Left colon (tissue), 2 donors: ENCODE measurements at regions not wholly inside any gene's neighbourhood (a gene's known extent, or its start where the extent isn't known, plus 50 kb on each side); places are given as distances from the start of the nearest gene placed in this dataset.

Experiments
- ATAC-seq: fragments of 200-7000 bp; cut with Tn5 transposase; one replicate; pipeline ENCODE4 v1.9.1; 2020; ENCODE audit warnings: mild to moderate bottlenecking, moderate library complexity
- DNase-seq, 2 donors: peaks; one replicate each; pipeline ENCODE4 v3.0.0-alpha.2; 2020
- intact Hi-C, 2 donors: fragments of 100-400 bp; cut with DNase I in 1 of 2; cut with micrococcal nuclease in 1 of 2; formaldehyde crosslinking; loops; one replicate each; pipeline versions ENCODE4 v1.11.2 to v1.14.0; 2022; cut with DNase I, micrococcal nuclease
- donor health status: DM: no; HTN: no; CAD: no.
- donor health status: DM: yes; HTN: yes; CAD: no.

GRCh38 chr4:188841523-188841922 lies 702.3 kb downstream of the TRIML1 start:
- no peak for DNase-seq

GRCh38 chr4:188854436-188854835 lies 715.2 kb downstream of the TRIML1 start:
- DNase-seq (no peak), ATAC-seq (no peak)
- intact Hi-C loops: no loop called here

More at GRCh38 chr4:188841523-188841922, 702.3 kb downstream of the TRIML1 start:
- no peak for ATAC-seq
- intact Hi-C loops: no loop called here

- ATAC-seq (no peak), DNase-seq (no peak)
- intact Hi-C loops: no loop called here
Measured at GRCh38 chr4:188858696-188859095, 719.5 kb downstream of the TRIML1 start.

- DNase-seq: no peak
- no peak for ATAC-seq
- intact Hi-C loops: no loop called here
Measured at GRCh38 chr4:188864741-188865140, 725.5 kb downstream of the TRIML1 start.

GRCh38 chr4:188867796-188868195 lies 728.6 kb downstream of the TRIML1 start:
- ATAC-seq (no peak), DNase-seq (no peak)
- intact Hi-C loops: no loop called here

- ATAC-seq: no peak
- DNase-seq: no peak
- intact Hi-C loops: no loop called here
Measured at GRCh38 chr4:188869581-188869980, 730.3 kb downstream of the TRIML1 start.

- no peak for DNase-seq
- ATAC-seq: no peak
- intact Hi-C loops: no loop called here
Measured at GRCh38 chr4:188872809-188873208, 733.6 kb downstream of the TRIML1 start.

GRCh38 chr4:188876881-188877280 lies 737.6 kb downstream of the TRIML1 start:
- ATAC-seq (no peak), DNase-seq (no peak)
- intact Hi-C loops: no loop called here

GRCh38 chr4:188879598-188879997 lies 740.4 kb downstream of the TRIML1 start:
- ATAC-seq: no peak
- intact Hi-C loops: no loop called here
- no peak for DNase-seq

GRCh38 chr4:188887905-188888304 lies 748.7 kb downstream of the TRIML1 start:
- ATAC-seq (no peak), DNase-seq (no peak)
- intact Hi-C loops: no loop called here

- no peak for ATAC-seq
- intact Hi-C loops: no loop called here
Measured at GRCh38 chr4:188892837-188893236, 753.6 kb downstream of the TRIML1 start.

GRCh38 chr4:188903986-188904385 lies 764.7 kb downstream of the TRIML1 start:
- intact Hi-C loops: no loop called here
- ATAC-seq: no peak
- DNase-seq: no peak

More at GRCh38 chr4:188892837-188893236, 753.6 kb downstream of the TRIML1 start:
- no peak for DNase-seq

GRCh38 chr4:188904617-188905016 lies 765.4 kb downstream of the TRIML1 start:
- DNase-seq (no peak), ATAC-seq (no peak)
- intact Hi-C loops: no loop called here

- no peak for DNase-seq
- intact Hi-C loops: no loop called here
- no peak for ATAC-seq
Measured at GRCh38 chr4:188905248-188905647, 766.0 kb downstream of the TRIML1 start.

- DNase-seq (no peak), ATAC-seq (no peak)
- intact Hi-C loops: no loop called here
Measured at GRCh38 chr4:188911199-188911598, 772.0 kb downstream of the TRIML1 start.

- no peak for DNase-seq
- intact Hi-C loops: no loop called here
- no peak for ATAC-seq
Measured at GRCh38 chr4:188911707-188912106, 772.5 kb downstream of the TRIML1 start.

GRCh38 chr4:188915175-188915574 lies 775.9 kb downstream of the TRIML1 start:
- DNase-seq (no peak), ATAC-seq (no peak)
- intact Hi-C loops: no loop called here

- no peak for ATAC-seq
Measured at GRCh38 chr4:188918787-188919186, 779.5 kb downstream of the TRIML1 start.

GRCh38 chr4:188930822-188931221 lies 791.6 kb downstream of the TRIML1 start:
- no peak for ATAC-seq
- intact Hi-C loops: no loop called here
- DNase-seq: no peak

More at GRCh38 chr4:188918787-188919186, 779.5 kb downstream of the TRIML1 start:
- intact Hi-C loops: no loop called here
- DNase-seq: no peak

GRCh38 chr4:188934320-188934962 lies 795.2 kb downstream of the TRIML1 start:
- intact Hi-C loops: no loop called here
- ATAC-seq: no peak
- DNase-seq: no peak

GRCh38 chr4:188941524-188942119 lies 802.4 kb downstream of the TRIML1 start:
- ATAC-seq (no peak), DNase-seq (no peak)
- intact Hi-C loops: no loop called here
